GM12878 (cell line): ENCODE measurements at regions not wholly inside any gene's neighbourhood (a gene's known extent, or its start where the extent isn't known, plus 50 kb on each side); places are given as distances from the start of the nearest gene placed in this dataset.

Source experiments
- BMI1 ChIP-seq: fragments of 450-650 bp; IDR thresholded peaks from 2 replicates; pipeline ENCODE4 v1.6.1; 2016; ENCODE audit warnings: mild to moderate bottlenecking, moderate library complexity, borderline replicate concordance
- CTCF ChIP-seq, 3 experiments: IDR thresholded peaks in 2 of 3; conservative IDR thresholded peaks in 1 of 3; 2 replicates each; pipeline ENCODE4 v1.5.1; 2011; ENCODE audit warnings: low read depth in 3 of 3, low read length in 3 of 3, mild to moderate bottlenecking in 3 of 3, control low read depth in 2 of 3, moderate library complexity in 2 of 3, inconsistent platforms in 1 of 3, mixed read lengths in 1 of 3; ENCODE audit not compliant: control insufficient read depth in 2 of 3, insufficient read depth in 1 of 3; ENCODE audit errors: extremely low read depth in 1 of 3
- HDGF ChIP-seq: fragments of 450-650 bp; IDR thresholded peaks from 2 replicates; pipeline ENCODE4 v1.6.1; 2016; ENCODE audit warnings: antibody characterized with exemption
- JUNB ChIP-seq: IDR thresholded peaks from 2 replicates; pipeline ENCODE4 v1.6.1; 2016; ENCODE audit warnings: antibody characterized with exemption, mild to moderate bottlenecking
- POLR2A ChIP-seq: IDR thresholded peaks from 2 replicates; pipeline ENCODE4 v1.6.1; 2011; ENCODE audit warnings: low read depth, mild to moderate bottlenecking, low read length
- RAD21 ChIP-seq: IDR thresholded peaks from 2 replicates; pipeline ENCODE4 v1.6.1; 2011; ENCODE audit warnings: mild to moderate bottlenecking, low read depth, low read length, moderate library complexity; ENCODE audit not compliant: insufficient read depth
- SREBF2 ChIP-seq: IDR thresholded peaks from 2 replicates; pipeline ENCODE4 v1.6.1; 2012; ENCODE audit warnings: mild to moderate bottlenecking, low read length
- USF2 ChIP-seq: IDR thresholded peaks from 2 replicates; pipeline ENCODE4 v1.6.1; 2011; ENCODE audit warnings: low read depth, low read length, improper control_type of control experiment, borderline replicate concordance
- ZNF24 ChIP-seq: fragments of 450-650 bp; IDR thresholded peaks from 2 replicates; pipeline ENCODE4 v1.6.1; 2017; ENCODE audit warnings: antibody characterized with exemption, mild to moderate bottlenecking

- TF ChIP-seq RAD21 (no peak), SREBF2 (no peak), CTCF (IDR thresholded peaks at IDR 0.05 in 2 of 3, conservative IDR thresholded peaks at IDR 0.05 in 1 of 3; ENCODE audit: control insufficient read depth in 2 of 3, extremely low read depth in 1 of 3, insufficient read depth in 1 of 3, low read depth in 3 of 3, low read length in 3 of 3) (no peak), JUNB (no peak), POLR2A (no peak), BMI1 (no peak), ZNF24 (no peak), HDGF (no peak), USF2 (no peak)
These were observed 904.1 kb upstream of the EPHA5 start for GRCh38 chr4:66574145-66574978.
